ENCODE measurements at regions not wholly inside any gene's neighbourhood (a gene's known extent, or its start where the extent isn't known, plus 50 kb on each side); places are given as distances from the start of the nearest gene placed in this dataset.
A peak's percentile ranks its signal among the peaks of the same experiment; 100 is the strongest.

- no peak for DNase-seq
These were observed 654.6 kb downstream of the ADGRL2 start for GRCh38 chr1:82455342-82455741.

- DNase-seq: no peak
These were observed 653.7 kb downstream of the ADGRL2 start for GRCh38 chr1:82454431-82454830.

DNA sequence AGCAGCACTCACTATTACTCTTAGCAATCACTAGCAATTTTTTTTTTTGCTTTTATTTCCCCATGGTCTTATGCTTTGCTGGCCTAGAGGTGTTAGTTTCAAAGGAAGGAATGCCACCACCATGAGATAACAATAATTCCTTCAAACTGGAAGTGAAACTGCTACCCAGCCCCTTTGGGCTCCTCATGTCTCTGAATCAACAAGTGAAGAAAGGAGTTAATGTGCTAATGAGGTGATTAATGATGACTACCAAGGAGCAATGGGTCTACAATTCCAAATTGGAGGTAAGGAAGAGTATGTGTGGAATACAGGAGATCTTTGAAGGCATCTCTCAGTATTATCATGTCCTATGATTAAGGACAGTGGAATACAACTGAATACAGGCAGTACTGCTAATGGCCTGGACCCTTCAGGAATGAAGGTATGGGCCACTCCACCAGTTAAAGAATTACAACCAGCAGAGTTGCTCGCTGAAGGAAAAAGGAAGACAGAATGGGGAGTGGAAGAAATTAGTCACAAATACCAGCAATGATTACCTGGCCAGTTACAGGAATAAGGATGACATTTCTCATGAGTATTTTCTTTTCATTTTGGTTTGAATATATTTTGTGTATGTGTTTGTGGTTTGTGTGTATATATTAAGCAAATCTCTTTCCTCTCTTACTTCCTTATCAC lies 652.9 kb downstream of the ADGRL2 start:
- DNase-seq: peak; percentile 54

DNA sequence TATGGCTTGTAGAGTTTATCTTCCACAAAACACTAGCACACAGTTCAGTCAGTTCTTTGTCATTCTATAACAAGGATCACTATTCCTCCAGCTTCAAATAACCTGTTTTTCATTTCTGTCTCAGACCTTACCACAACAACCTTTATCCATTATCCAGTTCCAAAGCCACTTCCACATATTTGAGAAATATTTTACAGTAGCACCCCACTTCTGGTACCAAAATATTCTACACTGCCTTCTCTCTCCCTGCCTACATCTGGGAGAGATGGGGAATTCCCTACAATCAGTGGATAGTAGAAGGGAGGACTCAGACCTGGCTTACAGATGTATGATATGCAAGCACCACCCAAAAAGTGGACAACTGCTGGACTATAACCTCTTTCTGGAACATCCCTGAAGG lies 651.4 kb downstream of the ADGRL2 start:
- no peak for DNase-seq

DNA sequence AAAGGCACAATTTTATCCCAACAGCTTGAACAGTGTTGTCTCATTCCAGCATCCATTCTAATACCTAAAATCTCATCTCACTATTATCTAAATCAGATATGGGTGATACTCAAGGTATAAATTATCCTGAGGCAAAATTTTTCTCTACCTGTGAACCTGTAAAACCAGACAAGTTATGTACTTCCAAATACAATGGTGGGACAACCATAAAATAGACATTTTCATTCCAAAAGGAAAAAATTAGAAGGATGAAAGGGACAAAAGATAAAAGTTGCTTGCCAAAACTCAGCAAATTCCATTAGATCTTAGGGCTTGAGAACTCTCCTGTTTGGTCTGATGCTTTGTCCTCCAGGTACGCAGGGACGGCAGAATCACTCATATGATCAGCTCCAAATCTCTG lies 650.5 kb downstream of the ADGRL2 start:
- no peak for DNase-seq

- no peak for DNase-seq
These were observed 648.8 kb downstream of the ADGRL2 start for GRCh38 chr1:82449506-82450057.

- DNase-seq: no peak
These were observed 646.2 kb downstream of the ADGRL2 start for GRCh38 chr1:82446955-82447354.

DNA sequence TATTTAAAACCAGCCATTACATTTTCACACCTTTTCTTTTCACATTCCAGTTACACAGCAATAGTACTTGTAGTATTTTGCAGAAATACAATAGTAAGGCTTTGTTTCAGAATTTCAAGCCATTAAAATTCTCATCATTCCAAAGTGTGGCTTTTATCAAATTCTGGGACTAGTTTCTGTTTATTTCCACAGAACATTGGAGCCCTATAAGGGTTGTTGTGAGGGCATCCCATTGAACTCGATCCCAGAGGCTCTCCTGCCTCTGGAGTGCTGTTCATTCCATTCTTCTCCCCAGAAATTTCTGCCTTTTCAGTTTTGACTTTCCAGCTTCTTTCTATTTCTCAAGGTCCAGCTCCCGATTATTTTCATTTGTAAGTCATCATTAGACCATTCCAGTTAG lies 645.5 kb downstream of the ADGRL2 start:
- DNase-seq: no peak

- DNase-seq: no peak
These were observed 645.1 kb downstream of the ADGRL2 start for GRCh38 chr1:82445827-82446226.

DNA sequence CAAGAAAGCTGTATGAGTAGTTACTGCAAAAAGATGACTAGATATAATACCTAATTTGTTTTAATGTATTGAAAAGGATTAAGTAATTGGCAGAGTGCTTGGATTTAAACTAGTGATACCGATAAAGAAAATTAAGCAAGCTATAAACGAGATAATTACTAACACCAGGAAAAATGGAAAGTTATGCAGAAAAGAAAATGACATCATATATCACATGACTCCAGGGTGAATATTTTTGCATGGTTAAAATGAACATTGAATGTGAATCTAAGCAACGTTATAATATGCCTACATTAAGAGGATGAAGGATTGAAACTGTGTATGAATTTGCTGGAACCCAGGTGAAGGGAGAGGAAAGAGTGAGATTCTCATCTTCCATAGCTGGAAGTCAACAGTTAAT lies 644.4 kb downstream of the ADGRL2 start:
- no peak for DNase-seq

GRCh38 chr1:82441402-82441801 lies 640.7 kb downstream of the ADGRL2 start:
- no peak for DNase-seq

GRCh38 chr1:82423174-82423815 lies 622.6 kb downstream of the ADGRL2 start:
- no peak for DNase-seq

- DNase-seq: no peak
These were observed 621.0 kb downstream of the ADGRL2 start for GRCh38 chr1:82421782-82422181.

GRCh38 chr1:82420584-82420983 lies 619.9 kb downstream of the ADGRL2 start:
- DNase-seq: no peak

DNA sequence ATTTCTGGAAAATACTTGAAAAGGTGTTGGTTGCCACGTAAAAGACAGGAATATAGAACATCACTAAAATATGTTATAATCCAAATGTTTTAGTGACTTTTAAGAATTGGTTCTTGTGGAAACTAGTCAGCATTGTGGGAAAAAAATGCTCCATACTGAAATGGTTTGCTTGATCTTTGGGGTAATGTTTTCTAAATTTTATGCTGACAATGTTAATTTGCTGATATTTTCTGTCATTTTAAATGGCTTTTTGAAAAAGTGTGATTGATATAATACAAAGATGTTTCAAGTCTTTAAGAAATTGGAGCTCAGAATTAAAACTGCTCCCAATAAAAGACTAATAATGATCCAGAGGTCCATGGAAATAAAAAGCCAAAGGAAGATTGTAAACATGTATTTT lies 610.9 kb downstream of the ADGRL2 start:
- no peak for DNase-seq

DNA sequence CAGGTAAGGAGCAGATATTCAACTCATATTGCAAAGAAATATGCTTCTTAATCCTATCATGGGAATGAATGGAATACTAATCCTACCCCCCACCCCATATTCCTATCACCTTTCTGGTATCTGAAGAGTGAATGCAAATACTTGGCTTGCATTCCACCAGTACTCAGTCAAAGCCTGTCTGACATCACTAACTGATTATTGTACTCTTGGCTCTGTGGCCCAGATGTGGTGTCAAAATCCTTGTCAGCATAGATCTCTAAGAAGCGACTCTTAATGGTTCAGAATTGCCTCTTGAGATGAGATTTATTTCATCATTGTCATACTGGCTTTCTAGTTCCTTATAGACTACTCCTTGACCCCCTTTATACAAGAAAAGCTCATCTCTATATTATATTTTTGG lies 604.6 kb downstream of the ADGRL2 start:
- no peak for DNase-seq

GRCh38 chr1:82401116-82401515 lies 600.4 kb downstream of the ADGRL2 start:
- no peak for DNase-seq

DNA sequence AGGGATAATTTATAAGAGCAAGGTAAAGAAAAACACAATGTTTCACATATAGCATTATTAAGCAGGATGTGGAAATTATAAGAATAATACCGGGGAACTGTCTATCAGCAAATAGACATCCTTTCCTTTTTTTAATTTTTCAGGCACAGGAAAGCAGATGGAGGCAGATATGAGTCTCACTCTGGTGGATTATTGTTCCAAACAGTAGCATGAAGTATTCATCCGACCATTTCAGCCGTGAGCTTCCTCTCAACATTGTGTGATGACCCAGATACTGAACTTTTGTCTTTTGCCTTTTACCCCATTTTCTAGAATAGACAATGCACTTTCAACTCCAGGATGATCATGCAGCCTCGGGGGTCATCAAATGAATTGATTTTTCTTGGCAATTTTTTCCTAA lies 599.8 kb downstream of the ADGRL2 start:
- no peak for DNase-seq

DNA sequence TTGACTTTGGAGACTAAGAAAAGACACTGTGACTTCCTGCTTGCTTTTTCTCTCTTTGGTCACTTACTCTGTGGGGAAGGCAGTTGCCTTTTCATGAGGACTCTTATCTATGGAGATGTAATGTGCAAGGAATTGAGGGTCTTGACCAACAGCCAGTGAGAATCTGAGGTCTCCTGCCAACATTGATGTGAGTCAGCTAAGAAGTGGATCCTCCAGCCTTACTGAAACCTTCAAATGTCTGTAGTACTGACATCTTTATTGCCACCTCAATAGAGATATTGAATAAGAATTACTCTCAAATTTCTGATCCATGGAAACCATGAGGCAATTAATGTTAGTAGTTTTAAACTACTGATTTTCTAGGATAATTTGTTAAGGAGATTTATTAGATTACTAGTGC lies 598.4 kb downstream of the ADGRL2 start:
- no peak for DNase-seq

DNA sequence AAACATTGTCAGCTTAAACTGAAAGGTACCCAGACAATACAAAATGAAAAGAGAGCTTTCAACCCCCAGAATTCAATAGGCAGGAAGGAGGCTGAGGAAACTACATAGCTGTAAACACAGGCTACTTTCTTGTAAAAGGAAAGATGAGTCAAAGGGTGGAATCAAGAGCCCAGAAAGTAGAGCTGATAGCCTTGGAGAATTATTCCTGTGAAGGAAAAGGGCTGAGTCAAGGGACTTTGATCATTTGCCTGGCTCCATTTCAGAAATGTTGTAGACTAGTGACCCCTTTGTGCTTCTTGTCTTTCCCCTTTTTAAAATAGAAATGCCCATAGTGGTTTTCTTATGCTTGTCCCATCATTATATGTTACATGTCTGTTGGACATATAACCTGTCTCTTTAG lies 597.6 kb downstream of the ADGRL2 start:
- no peak for DNase-seq

GRCh38 chr1:82395440-82395839 lies 594.7 kb downstream of the ADGRL2 start:
- peak; percentile 96 for DNase-seq

DNA sequence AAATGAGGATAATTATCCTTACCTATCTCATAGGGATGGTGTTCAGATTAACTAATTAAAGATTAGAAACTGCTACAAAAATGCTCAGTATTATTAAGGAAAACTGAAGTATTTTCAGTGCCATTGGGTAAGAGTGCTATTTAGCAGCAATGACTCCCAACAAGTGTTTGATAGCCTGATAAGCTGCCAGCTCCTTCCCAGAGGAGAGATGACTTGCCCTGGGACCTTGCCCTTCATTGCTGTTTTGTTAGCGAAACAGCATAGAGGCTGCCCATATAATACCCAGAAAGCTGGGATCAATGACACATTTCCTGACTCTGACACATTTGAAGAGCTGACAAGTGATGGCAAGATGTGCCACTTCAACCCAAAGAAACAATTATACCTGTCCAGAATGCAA lies 592.2 kb downstream of the ADGRL2 start:
- no peak for DNase-seq

- DNase-seq: no peak
These were observed 591.8 kb downstream of the ADGRL2 start for GRCh38 chr1:82392513-82392912.

GRCh38 chr1:82391712-82392111 lies 591.0 kb downstream of the ADGRL2 start:
- peak; percentile 78 for DNase-seq

DNA sequence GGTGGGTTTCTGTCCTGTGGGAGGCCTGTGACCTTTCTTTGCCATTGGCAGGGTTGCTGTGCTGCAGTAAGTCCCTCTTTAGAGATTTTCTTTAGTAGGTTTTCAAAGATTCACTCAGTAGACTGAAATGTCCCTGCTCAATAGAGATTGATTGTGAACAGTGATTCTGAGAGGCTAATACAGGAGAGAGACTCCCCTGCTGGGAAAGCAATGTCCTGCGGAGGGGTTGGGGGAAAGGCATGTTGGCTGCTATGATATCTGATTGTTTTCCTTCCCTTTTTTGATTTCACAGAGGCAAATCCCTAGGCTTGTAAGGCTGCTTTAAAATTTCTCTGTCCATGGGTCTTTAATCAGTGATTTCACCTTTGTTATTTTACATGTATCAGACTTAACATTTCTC lies 589.9 kb downstream of the ADGRL2 start:
- no peak for DNase-seq

Data from MV-4-11 (cell line).